ENCODE measurements at regions not wholly inside any gene's neighbourhood (a gene's known extent, or its start where the extent isn't known, plus 50 kb on each side); places are given as distances from the start of the nearest gene placed in this dataset.

- TF ChIP-seq MAX (IDR thresholded peaks at IDR 0.05) (no peak), POLR2A (IDR thresholded peaks at IDR 0.05; ENCODE audit: control extremely low read depth in 1 of 2, low read depth in 2 of 2, low read length in 2 of 2) (no peak), CTCF (IDR thresholded peaks at IDR 0.05; ENCODE audit: control extremely low read depth in 1 of 3, insufficient read depth in 1 of 3, low read depth in 1 of 3, low read length in 3 of 3) (no peak), EP300 (IDR thresholded peaks at IDR 0.05; ENCODE audit: borderline replicate concordance in 1 of 2, low read depth in 2 of 2, low read length in 2 of 2) (no peak), KDM5A (IDR thresholded peaks at IDR 0.05; ENCODE audit: low read length) (no peak), EZH2 (IDR thresholded peaks at IDR 0.05; ENCODE audit: low read depth, low read length, severe bottlenecking) (no peak), TAF1 (IDR thresholded peaks at IDR 0.05; ENCODE audit: low read depth, low read length) (no peak), POLR2AphosphoS5 (IDR thresholded peaks at IDR 0.05; ENCODE audit: low read depth, low read length) (no peak), POU5F1 (IDR thresholded peaks at IDR 0.05; ENCODE audit: low read depth, low read length) (no peak), HDAC6 (IDR thresholded peaks at IDR 0.05; ENCODE audit: low read depth, low read length) (no peak), SP1 (IDR thresholded peaks at IDR 0.05; ENCODE audit: low read depth, low read length) (no peak), HDAC2 (IDR thresholded peaks at IDR 0.05; ENCODE audit: borderline replicate concordance in 1 of 2, low read depth in 2 of 2, low read length in 2 of 2) (no peak)
Measured at GRCh38 chr11:122181372-122181771, 65.4 kb upstream of the BLID start.

All from H1 (cell line).